ENCODE measurements at regions not wholly inside any gene's neighbourhood (a gene's known extent, or its start where the extent isn't known, plus 50 kb on each side); places are given as distances from the start of the nearest gene placed in this dataset.

GRCh38 chr10:3336673-3337293 is 164.2 kb upstream of the PITRM1 start:
- TF ChIP-seq CTCF (IDR thresholded peaks at IDR 0.05 in 4 of 5, conservative IDR thresholded peaks at IDR 0.05 in 1 of 5) (no peak), POLR2A (IDR thresholded peaks at IDR 0.05) (no peak)

Data from gastrocnemius medialis (tissue), 4 donors.